HL-60 (cell line): ENCODE measurements at regions not wholly inside any gene's neighbourhood (a gene's known extent, or its start where the extent isn't known, plus 50 kb on each side); places are given as distances from the start of the nearest gene placed in this dataset.

Experiments
- DNase-seq, 2 experiments: peaks; one replicate each; pipeline ENCODE4 v3.0.0-alpha.2; 2010 to 2020; ENCODE audit warnings: low read depth in 1 of 2, low spot score in 1 of 2
- H3K27ac ChIP-seq: fragments of 250-450 bp; sonication (Bioruptor Pico); replicated peaks from 2 replicates; pipeline ENCODE4 v1.5.1; 2020; ENCODE audit warnings: mild to moderate bottlenecking, moderate library complexity
- H3K27me3 ChIP-seq: fragments of 250-450 bp; sonication (Bioruptor Pico); 2 replicates; pipeline ENCODE4 v1.5.1; 2021; ENCODE audit warnings: mild to moderate bottlenecking, moderate library complexity; ENCODE audit not compliant: insufficient read depth, poor library complexity, severe bottlenecking
- H3K4me3 ChIP-seq: replicated peaks from 2 replicates; pipeline ENCODE4 v1.5.1; 2011; ENCODE audit warnings: mild to moderate bottlenecking, control low read depth, low read length; ENCODE audit not compliant: insufficient read depth
- CTCF ChIP-seq: IDR thresholded peaks from one replicate; pipeline ENCODE4 v1.5.1; 2011; ENCODE audit warnings: low read length, control low read depth, inconsistent platforms; ENCODE audit not compliant: insufficient read depth
- GABPA ChIP-seq: IDR thresholded peaks from 2 replicates; pipeline ENCODE4 v1.6.1; 2012; ENCODE audit warnings: low read depth
- POLR2AphosphoS5 ChIP-seq: IDR thresholded peaks from 2 replicates; pipeline ENCODE4 v1.6.1; 2012; ENCODE audit warnings: low read depth
- REST ChIP-seq: IDR thresholded peaks from 2 replicates; pipeline ENCODE4 v1.6.1; 2012; ENCODE audit warnings: low read depth; ENCODE audit not compliant: insufficient replicate concordance
- SPI1 ChIP-seq: IDR thresholded peaks from 2 replicates; pipeline ENCODE4 v1.6.1; 2012; ENCODE audit warnings: low read depth, mild to moderate bottlenecking, borderline replicate concordance

GRCh38 chr13:40197936-40198595 is 468.4 kb downstream of the FOXO1 start:
- peaks cover 3% of the 10 kb centered on the region for H3K27me3 ChIP-seq
- no peak overlapping the region for H3K4me3 ChIP-seq
- no peak for DNase-seq
- TF ChIP-seq GABPA (no peak), CTCF (no peak), SPI1 (no peak), REST (no peak), POLR2AphosphoS5 (no peak)
- no peak overlapping the region for H3K27ac ChIP-seq

- no peak overlapping the region for H3K4me3 ChIP-seq
- H3K27me3 ChIP-seq, result peaks cover 3% of the 10 kb centered on the region
- DNase-seq, result no peak
- H3K27ac ChIP-seq, result no peak overlapping the region
- no peak for TF ChIP-seq GABPA
- no peak for TF ChIP-seq SPI1
- TF ChIP-seq POLR2AphosphoS5, result no peak
Measured at GRCh38 chr13:40200273-40200978, 466.0 kb downstream of the FOXO1 start.

- TF ChIP-seq CTCF (no peak), SPI1 (no peak), POLR2AphosphoS5 (no peak), GABPA (no peak), REST (no peak)
- Histone ChIP-seq H3K27me3 (no peaks in the 10 kb centered on the region), H3K27ac (no peak overlapping the region), H3K4me3 (no peak overlapping the region)
- no peak for DNase-seq
Measured at GRCh38 chr13:40204246-40204645, 462.2 kb downstream of the FOXO1 start.

- H3K27me3 ChIP-seq, result no peaks in the 10 kb centered on the region
- H3K4me3 ChIP-seq, result no peak overlapping the region
- no peak overlapping the region for H3K27ac ChIP-seq
- TF ChIP-seq SPI1 (no peak), POLR2AphosphoS5 (no peak), REST (no peak), CTCF (no peak), GABPA (no peak)
- DNase-seq, result no peak
Measured at GRCh38 chr13:40205771-40206240, 460.6 kb downstream of the FOXO1 start.
